ENCODE measurements at regions not wholly inside any gene's neighbourhood (a gene's known extent, or its start where the extent isn't known, plus 50 kb on each side); places are given as distances from the start of the nearest gene placed in this dataset.

GRCh38 chr9:16058131-16058549 is 505.3 kb downstream of the CCDC171 start:
- Histone ChIP-seq H2AFZ (ENCODE audit: low read length) (peak overlapping the region; percentile 31), H4K20me1 (ENCODE audit: control insufficient read depth, extremely low read depth, insufficient read depth, low read length) (no peaks in the 10 kb centered on the region), H3K36me3 (ENCODE audit: control insufficient read depth, insufficient read depth, low read length) (no peaks in the 10 kb centered on the region), H3K79me2 (ENCODE audit: control insufficient read depth, insufficient read depth, low read length) (no peaks in the 10 kb centered on the region), H3K4me1 (ENCODE audit: control insufficient read depth, extremely low read depth, insufficient read depth, low read length) (peaks cover 3% of the 10 kb centered on the region), H3K9ac (ENCODE audit: insufficient read depth, low read length) (no peak overlapping the region), H3K4me2 (ENCODE audit: extremely low read depth, insufficient read depth, low read length) (no peak overlapping the region), H3K27me3 (ENCODE audit: control insufficient read depth, insufficient read depth, low read length) (no peaks in the 10 kb centered on the region), H3K27ac (ENCODE audit: insufficient read depth, low read length) (no peak overlapping the region), H3K4me3 (replicated peaks in 1 of 4; ENCODE audit: control extremely low read depth in 1 of 4, insufficient read depth in 1 of 4, low read depth in 3 of 4, low read length in 4 of 4) (no peak overlapping the region), H3K9me3 (ENCODE audit: control insufficient read depth, insufficient read depth, low read depth, low read length) (no peaks in the 10 kb centered on the region)
- peak; percentile 60 to 86 for DNase-seq (ENCODE audit: low read depth in 2 of 2)
- no peak for TF ChIP-seq CTCF (conservative IDR thresholded peaks at IDR 0.05 in 1 of 2, IDR thresholded peaks at IDR 0.05 in 1 of 2; ENCODE audit: low read depth in 1 of 2, low read length in 2 of 2)
- TF ChIP-seq EZH2 (IDR thresholded peaks at IDR 0.05; ENCODE audit: low read length, missing control alignments), result no peak

- Histone ChIP-seq H3K27ac (ENCODE audit: insufficient read depth, low read length) (no peak overlapping the region), H3K79me2 (ENCODE audit: control insufficient read depth, insufficient read depth, low read length) (no peaks in the 10 kb centered on the region), H4K20me1 (ENCODE audit: control insufficient read depth, extremely low read depth, insufficient read depth, low read length) (no peaks in the 10 kb centered on the region), H3K36me3 (ENCODE audit: control insufficient read depth, insufficient read depth, low read length) (no peaks in the 10 kb centered on the region), H3K4me2 (ENCODE audit: extremely low read depth, insufficient read depth, low read length) (no peak overlapping the region), H3K9me3 (ENCODE audit: control insufficient read depth, insufficient read depth, low read depth, low read length) (no peaks in the 10 kb centered on the region), H3K9ac (ENCODE audit: insufficient read depth, low read length) (no peak overlapping the region), H2AFZ (ENCODE audit: low read length) (no peak overlapping the region), H3K4me1 (ENCODE audit: control insufficient read depth, extremely low read depth, insufficient read depth, low read length) (peaks cover 3% of the 10 kb centered on the region), H3K4me3 (replicated peaks in 1 of 4; ENCODE audit: control extremely low read depth in 1 of 4, insufficient read depth in 1 of 4, low read depth in 3 of 4, low read length in 4 of 4) (no peak overlapping the region), H3K27me3 (ENCODE audit: control insufficient read depth, insufficient read depth, low read length) (no peaks in the 10 kb centered on the region)
- TF ChIP-seq CTCF (conservative IDR thresholded peaks at IDR 0.05 in 1 of 2, IDR thresholded peaks at IDR 0.05 in 1 of 2; ENCODE audit: low read depth in 1 of 2, low read length in 2 of 2) (no peak), EZH2 (IDR thresholded peaks at IDR 0.05; ENCODE audit: low read length, missing control alignments) (no peak)
- no peak for DNase-seq (ENCODE audit: low read depth in 2 of 2)
These were observed 507.7 kb downstream of the CCDC171 start for GRCh38 chr9:16060436-16061129.

- no peak overlapping the region for H3K9ac ChIP-seq (ENCODE audit: insufficient read depth, low read length)
These were observed 509.8 kb downstream of the CCDC171 start for GRCh38 chr9:16062542-16063240.

More at GRCh38 chr9:16062542-16063240, 509.8 kb downstream of the CCDC171 start:
- H3K27ac ChIP-seq (ENCODE audit: insufficient read depth, low read length), result no peak overlapping the region
- no peak overlapping the region for H3K4me2 ChIP-seq (ENCODE audit: extremely low read depth, insufficient read depth, low read length)
- H4K20me1 ChIP-seq (ENCODE audit: control insufficient read depth, extremely low read depth, insufficient read depth, low read length), result no peaks in the 10 kb centered on the region
- H3K36me3 ChIP-seq (ENCODE audit: control insufficient read depth, insufficient read depth, low read length), result no peaks in the 10 kb centered on the region
- H3K27me3 ChIP-seq (ENCODE audit: control insufficient read depth, insufficient read depth, low read length), result no peaks in the 10 kb centered on the region
- no peaks in the 10 kb centered on the region for H3K9me3 ChIP-seq (ENCODE audit: control insufficient read depth, insufficient read depth, low read depth, low read length)
- peak; percentile 81 to 99 for DNase-seq (ENCODE audit: low read depth in 2 of 2)
- H2AFZ ChIP-seq (ENCODE audit: low read length), result no peak overlapping the region
- no peaks in the 10 kb centered on the region for H3K79me2 ChIP-seq (ENCODE audit: control insufficient read depth, insufficient read depth, low read length)
- peaks cover 3% of the 10 kb centered on the region for H3K4me1 ChIP-seq (ENCODE audit: control insufficient read depth, extremely low read depth, insufficient read depth, low read length)
- no peak for TF ChIP-seq EZH2 (IDR thresholded peaks at IDR 0.05; ENCODE audit: low read length, missing control alignments)
- no peak for TF ChIP-seq CTCF (conservative IDR thresholded peaks at IDR 0.05 in 1 of 2, IDR thresholded peaks at IDR 0.05 in 1 of 2; ENCODE audit: low read depth in 1 of 2, low read length in 2 of 2)
- no peak overlapping the region for H3K4me3 ChIP-seq (replicated peaks in 1 of 4; ENCODE audit: control extremely low read depth in 1 of 4, insufficient read depth in 1 of 4, low read depth in 3 of 4, low read length in 4 of 4)

All from fibroblast of lung (primary cell).